PC-3 (cell line): ENCODE measurements at regions not wholly inside any gene's neighbourhood (a gene's known extent, or its start where the extent isn't known, plus 50 kb on each side); places are given as distances from the start of the nearest gene placed in this dataset.

ENCODE experiments used
- ATAC-seq: fragments of 200-7000 bp; cut with Tn5 transposase; 2 replicates; pipeline ENCODE4 v1.9.1; 2020; ENCODE audit warnings: mild to moderate bottlenecking, moderate library complexity
- BruUV-seq: library from RNA; stranded (reverse); fragments of 400-500 nt; replicated peaks from 2 replicates; lab custom pipeline; 2021; lab: Mats Ljungman, UMichigan
- CTCF ChIA-PET: fragments of 300-600 bp; sonication (Branson Sonifier 250); formaldehyde crosslinking; loops from one replicate; lab custom pipeline; 2022; ENCODE audit warnings: antibody characterized with exemption; lab: Charles Lee
- POLR2A ChIA-PET: fragments of 300-600 bp; sonication (Branson Sonifier 250); formaldehyde crosslinking; loops from one replicate; lab custom pipeline; 2022; ENCODE audit warnings: antibody characterized with exemption; ENCODE audit not compliant: unreplicated experiment; lab: Charles Lee
- DNase-seq: peaks from one replicate; pipeline ENCODE4 v3.0.0-alpha.2; 2015
- H2AFZ ChIP-seq: fragments of 300-600 bp; sonication (generic); 2 replicates; pipeline ENCODE4 v1.6.0; 2016; ENCODE audit warnings: antibody characterized with exemption, low read length
- H3F3A ChIP-seq: fragments of 300-600 bp; sonication (generic); one replicate; pipeline ENCODE4 v1.6.0; 2017; ENCODE audit warnings: antibody characterized with exemption, low read length, control low read depth, mild to moderate bottlenecking; ENCODE audit not compliant: unreplicated experiment
- H3K27ac ChIP-seq: fragments of 300-600 bp; sonication (generic); 2 replicates; pipeline ENCODE4 v1.5.1; 2016; ENCODE audit warnings: mild to moderate bottlenecking, low read length
- H3K27me3 ChIP-seq: fragments of 300-600 bp; sonication (generic); 2 replicates; pipeline ENCODE4 v1.6.1; 2016; ENCODE audit warnings: low read length, mixed read lengths
- H3K36me3 ChIP-seq: fragments of 300-600 bp; sonication (generic); 2 replicates; pipeline ENCODE4 v1.6.1; 2016; ENCODE audit warnings: low read depth, mixed run types, low read length, mixed read lengths
- H3K4me1 ChIP-seq: fragments of 300-600 bp; sonication (generic); 2 replicates; pipeline ENCODE4 v1.5.1; 2016; ENCODE audit warnings: low read length; ENCODE audit not compliant: insufficient read depth
- H3K4me2 ChIP-seq: fragments of 300-600 bp; sonication (generic); 2 replicates; pipeline ENCODE4 v1.6.0; 2016; ENCODE audit warnings: low read length
- H3K4me3 ChIP-seq: fragments of 300-600 bp; sonication (generic); 2 replicates; pipeline ENCODE4 v1.5.1; 2016; ENCODE audit warnings: mild to moderate bottlenecking, low read length, mixed read lengths
- H3K79me2 ChIP-seq: fragments of 300-600 bp; sonication (generic); 2 replicates; pipeline ENCODE4 v1.6.1; 2017; ENCODE audit warnings: low read length, mixed read lengths
- H3K9ac ChIP-seq: fragments of 300-600 bp; sonication (generic); 2 replicates; pipeline ENCODE4 v1.6.0; 2016; ENCODE audit warnings: mild to moderate bottlenecking, low read length
- H3K9me2 ChIP-seq: fragments of 300-600 bp; sonication (generic); replicated peaks from 2 replicates; pipeline ENCODE4 v1.6.1; 2016; ENCODE audit warnings: mixed run types, low read length, mixed read lengths
- H3K9me3 ChIP-seq: fragments of 300-600 bp; sonication (generic); 2 replicates; pipeline ENCODE4 v1.6.1; 2016; ENCODE audit warnings: low read length, mixed read lengths
- H4K20me1 ChIP-seq: fragments of 300-600 bp; sonication (generic); 2 replicates; pipeline ENCODE4 v1.6.1; 2016; ENCODE audit warnings: low read length, mixed read lengths
- EZH2 ChIP-seq: fragments of 300-600 bp; sonication (generic); IDR thresholded peaks from one replicate; pipeline ENCODE4 v1.6.1; 2017; ENCODE audit warnings: antibody characterized with exemption, mild to moderate bottlenecking, low read length; ENCODE audit not compliant: unreplicated experiment
- EZH2phosphoT487 ChIP-seq: fragments of 300-600 bp; sonication (generic); IDR thresholded peaks from 2 replicates; pipeline ENCODE4 v1.6.1; 2018; ENCODE audit warnings: mild to moderate bottlenecking, antibody characterized with exemption, low read length, borderline replicate concordance
- intact Hi-C: fragments of 100-400 bp; cut with micrococcal nuclease; formaldehyde crosslinking; loops from 2 replicates; pipeline ENCODE4 v1.9.0; 2023
- TF ChIP-seq, protein P1 (sequence below): fragments of 300-600 bp; sonication (generic); conservative IDR thresholded peaks from 2 replicates; pipeline ENCODE4 v1.5.1; 2017; ENCODE audit warnings: antibody characterized with exemption, low read depth, mild to moderate bottlenecking, low read length

DNA sequence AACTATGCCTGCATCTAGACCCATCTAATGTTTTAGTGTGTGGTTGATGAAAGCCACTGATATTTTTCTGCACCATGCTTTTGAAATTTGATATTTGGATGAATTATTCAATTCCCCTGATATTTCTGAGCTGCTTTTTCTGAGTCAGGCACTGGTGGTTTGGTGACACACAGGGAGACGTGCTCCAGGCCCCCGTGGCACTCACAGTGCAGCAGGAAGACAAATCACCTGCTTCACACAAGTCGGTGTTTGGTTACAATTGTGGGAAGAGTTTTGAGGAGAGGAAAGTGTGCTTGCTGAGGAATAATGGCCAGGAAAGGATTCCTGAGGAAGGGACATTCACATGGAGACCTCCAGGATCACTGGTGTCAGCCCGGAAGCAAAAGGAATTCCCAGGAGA, 179.7 kb downstream of the ACKR3 start:
- intact Hi-C loops: loop anchor here (1.0 to 2.0 kb wide), 2 partner anchors 89 to 277 kb away; no protein-coding TSS in a partner anchor

DNA sequence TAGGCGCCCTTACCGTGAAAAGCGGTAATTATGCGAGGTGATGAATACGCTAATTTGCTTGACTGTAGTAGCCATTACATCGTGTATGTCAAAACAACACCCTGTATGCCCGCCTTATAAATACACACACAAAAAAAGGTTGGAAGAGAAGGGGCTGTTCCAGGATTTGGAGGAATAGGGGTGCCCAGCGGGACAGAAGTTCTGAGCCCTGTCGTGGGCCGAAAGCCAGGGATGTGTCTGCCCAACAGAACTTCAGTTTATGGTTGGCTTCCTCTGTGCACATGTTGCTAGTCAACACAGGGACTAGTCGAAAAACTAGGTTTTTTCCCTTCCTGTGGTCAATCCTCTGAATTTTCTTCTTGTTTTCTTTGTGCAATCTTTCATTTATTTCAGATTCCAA, 182.5 kb downstream of the ACKR3 start:
- TF ChIP-seq EZH2phosphoT487 (no peak), EZH2 (no peak)
- TF ChIP-seq, protein P1, sequence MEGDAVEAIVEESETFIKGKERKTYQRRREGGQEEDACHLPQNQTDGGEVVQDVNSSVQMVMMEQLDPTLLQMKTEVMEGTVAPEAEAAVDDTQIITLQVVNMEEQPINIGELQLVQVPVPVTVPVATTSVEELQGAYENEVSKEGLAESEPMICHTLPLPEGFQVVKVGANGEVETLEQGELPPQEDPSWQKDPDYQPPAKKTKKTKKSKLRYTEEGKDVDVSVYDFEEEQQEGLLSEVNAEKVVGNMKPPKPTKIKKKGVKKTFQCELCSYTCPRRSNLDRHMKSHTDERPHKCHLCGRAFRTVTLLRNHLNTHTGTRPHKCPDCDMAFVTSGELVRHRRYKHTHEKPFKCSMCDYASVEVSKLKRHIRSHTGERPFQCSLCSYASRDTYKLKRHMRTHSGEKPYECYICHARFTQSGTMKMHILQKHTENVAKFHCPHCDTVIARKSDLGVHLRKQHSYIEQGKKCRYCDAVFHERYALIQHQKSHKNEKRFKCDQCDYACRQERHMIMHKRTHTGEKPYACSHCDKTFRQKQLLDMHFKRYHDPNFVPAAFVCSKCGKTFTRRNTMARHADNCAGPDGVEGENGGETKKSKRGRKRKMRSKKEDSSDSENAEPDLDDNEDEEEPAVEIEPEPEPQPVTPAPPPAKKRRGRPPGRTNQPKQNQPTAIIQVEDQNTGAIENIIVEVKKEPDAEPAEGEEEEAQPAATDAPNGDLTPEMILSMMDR: no peak
- DNase-seq (no peak), ATAC-seq (no peak)
- H3F3A ChIP-seq: no peaks in the 10 kb centered on the region
- intact Hi-C loops: no loop called here
- peaks cover 44% of the 10 kb centered on the region for H3K4me1 ChIP-seq
- H4K20me1 ChIP-seq: no peaks in the 10 kb centered on the region
- POLR2A ChIA-PET: no interaction called here
- no peak overlapping the region for H3K9ac ChIP-seq
- no peaks in the 10 kb centered on the region for H3K9me3 ChIP-seq
- no peak overlapping the region for H3K27ac ChIP-seq
- H3K4me2 ChIP-seq: no peak overlapping the region
- no TSS peak for BruUV-seq
- H3K27me3 ChIP-seq: no peaks in the 10 kb centered on the region
- H3K36me3 ChIP-seq: no peaks in the 10 kb centered on the region
- H3K4me3 ChIP-seq: no peak overlapping the region
- CTCF ChIA-PET: no interaction called here
- no peak overlapping the region for H2AFZ ChIP-seq
- H3K9me2 ChIP-seq: no peaks in the 10 kb centered on the region
- H3K79me2 ChIP-seq: no peaks in the 10 kb centered on the region

More for the DNA sequence above, 179.7 kb downstream of the ACKR3 start:
- H3K9ac ChIP-seq: no peak overlapping the region
- 0 out of 2 replicates have a peak overlapping the region, but pooled peaks have one; percentile 22 for H2AFZ ChIP-seq
- H3F3A ChIP-seq: no peaks in the 10 kb centered on the region
- H3K9me2 ChIP-seq: no peaks in the 10 kb centered on the region
- TF ChIP-seq, protein P1: no peak
- peak; percentile 84 for TF ChIP-seq EZH2phosphoT487
- no peak overlapping the region for H3K4me3 ChIP-seq
- H4K20me1 ChIP-seq: no peaks in the 10 kb centered on the region
- ChIA-PET POLR2A (no interaction called here), CTCF (no interaction called here)
- H3K4me2 ChIP-seq: peak overlapping the region; percentile 67
- peak overlapping the region; percentile 66 for H3K27ac ChIP-seq
- no TSS peak for BruUV-seq
- peaks cover 66% of the 10 kb centered on the region for H3K4me1 ChIP-seq
- peak; percentile 89 for DNase-seq
- no peaks in the 10 kb centered on the region for H3K27me3 ChIP-seq
- ATAC-seq: peak; percentile 75
- H3K36me3 ChIP-seq: no peaks in the 10 kb centered on the region
- H3K79me2 ChIP-seq: no peaks in the 10 kb centered on the region
- H3K9me3 ChIP-seq: no peaks in the 10 kb centered on the region

DNA sequence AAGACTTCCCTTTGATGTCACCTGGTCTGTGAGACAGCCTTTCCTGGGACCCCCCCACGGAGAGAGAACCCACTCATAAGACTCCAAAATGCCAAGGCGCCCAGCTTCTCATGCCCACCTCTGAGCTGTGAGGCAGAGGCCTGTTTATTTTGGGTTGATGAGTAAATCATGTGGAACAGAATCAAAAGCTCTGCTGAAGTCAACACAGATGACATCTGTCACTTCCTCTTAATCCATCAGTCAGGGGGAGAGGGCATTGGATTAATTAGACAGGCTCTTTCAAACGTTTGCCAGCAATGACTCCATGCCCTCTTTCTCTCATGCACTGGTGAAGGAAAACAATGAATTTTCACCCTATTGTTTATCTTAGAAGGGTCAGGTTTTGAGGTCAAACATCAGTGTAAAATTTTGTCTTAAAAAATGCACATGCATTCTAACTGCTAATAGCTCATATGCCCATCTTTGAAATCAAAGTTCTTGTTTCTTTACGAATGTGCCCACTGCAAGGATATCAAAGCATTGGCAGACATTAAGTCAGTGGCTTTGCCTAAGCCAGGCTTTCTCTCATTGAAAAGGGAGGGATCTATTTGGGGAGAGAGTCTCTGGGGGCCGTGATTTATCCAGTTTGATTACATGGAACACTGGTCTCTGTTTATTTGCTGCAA, 184.1 kb downstream of the ACKR3 start:
- H3K36me3 ChIP-seq: no peaks in the 10 kb centered on the region
- H3K27ac ChIP-seq: no peak overlapping the region
- TF ChIP-seq EZH2: no peak
- TF ChIP-seq, protein P1: no peak
- TF ChIP-seq EZH2phosphoT487: no peak
- H3K9ac ChIP-seq: no peak overlapping the region
- H3K9me2 ChIP-seq: no peaks in the 10 kb centered on the region
- peak; percentile 23 for ATAC-seq
- intact Hi-C loops: no loop called here
- no peaks in the 10 kb centered on the region for H3K9me3 ChIP-seq
- peaks cover 33% of the 10 kb centered on the region for H3K4me1 ChIP-seq
- no peaks in the 10 kb centered on the region for H4K20me1 ChIP-seq
- POLR2A ChIA-PET: interaction anchor here (0.6 kb wide), 1 partner anchor 96 kb away, joined by 36 read pairs; no protein-coding TSS in a partner anchor
- BruUV-seq: no TSS peak
- peak; percentile 49 for DNase-seq
- H3K4me3 ChIP-seq: no peak overlapping the region
- H3K79me2 ChIP-seq: no peaks in the 10 kb centered on the region
- H3K27me3 ChIP-seq: no peaks in the 10 kb centered on the region
- no peak overlapping the region for H2AFZ ChIP-seq
- H3F3A ChIP-seq: no peaks in the 10 kb centered on the region
- no peak overlapping the region for H3K4me2 ChIP-seq
- CTCF ChIA-PET: no interaction called here
